ENCODE measurements at regions not wholly inside any gene's neighbourhood (a gene's known extent, or its start where the extent isn't known, plus 50 kb on each side); places are given as distances from the start of the nearest gene placed in this dataset.

GRCh38 chr11:25992294-25992693 lies 339.6 kb upstream of the ANO3 start:
- no peak for DNase-seq

- DNase-seq, result no peak
Observed at GRCh38 chr11:25993016-25993415, 338.9 kb upstream of the ANO3 start.

GRCh38 chr11:26011474-26011873 lies 320.5 kb upstream of the ANO3 start:
- DNase-seq, result no peak

GRCh38 chr11:26014456-26015115 lies 317.3 kb upstream of the ANO3 start:
- no peak for DNase-seq

- DNase-seq, result no peak
Observed at GRCh38 chr11:26017322-26017860, 314.5 kb upstream of the ANO3 start.

GRCh38 chr11:26017903-26018302 lies 314.0 kb upstream of the ANO3 start:
- DNase-seq, result no peak

- DNase-seq, result no peak
Observed at GRCh38 chr11:26018336-26018735, 313.6 kb upstream of the ANO3 start.

GRCh38 chr11:26019386-26019785 lies 312.5 kb upstream of the ANO3 start:
- no peak for DNase-seq

GRCh38 chr11:26021017-26021416 lies 310.9 kb upstream of the ANO3 start:
- DNase-seq, result no peak

GRCh38 chr11:26023057-26023456 lies 308.9 kb upstream of the ANO3 start:
- no peak for DNase-seq

- no peak for DNase-seq
Observed at GRCh38 chr11:26025676-26026075, 306.3 kb upstream of the ANO3 start.

- DNase-seq, result no peak
Observed at GRCh38 chr11:26026078-26026477, 305.9 kb upstream of the ANO3 start.

- no peak for DNase-seq
Observed at GRCh38 chr11:26027887-26028286, 304.0 kb upstream of the ANO3 start.

- no peak for DNase-seq
Observed at GRCh38 chr11:26028393-26028911, 303.5 kb upstream of the ANO3 start.

- no peak for DNase-seq
Observed at GRCh38 chr11:26030399-26030798, 301.5 kb upstream of the ANO3 start.

GRCh38 chr11:26032241-26032640 lies 299.7 kb upstream of the ANO3 start:
- DNase-seq, result no peak

- no peak for DNase-seq
Observed at GRCh38 chr11:26035696-26036095, 296.2 kb upstream of the ANO3 start.

GRCh38 chr11:26037716-26038115 lies 294.2 kb upstream of the ANO3 start:
- DNase-seq, result no peak

GRCh38 chr11:26040339-26040738 lies 291.6 kb upstream of the ANO3 start:
- DNase-seq, result no peak

GRCh38 chr11:26042113-26042512 lies 289.8 kb upstream of the ANO3 start:
- no peak for DNase-seq

GRCh38 chr11:26043665-26044064 lies 288.3 kb upstream of the ANO3 start:
- no peak for DNase-seq

GRCh38 chr11:26044389-26044788 lies 287.5 kb upstream of the ANO3 start:
- DNase-seq, result no peak

- no peak for DNase-seq
Observed at GRCh38 chr11:26045082-26045481, 286.8 kb upstream of the ANO3 start.

- no peak for DNase-seq
Observed at GRCh38 chr11:26048271-26048670, 283.7 kb upstream of the ANO3 start.

- DNase-seq, result no peak
Observed at GRCh38 chr11:26053966-26054365, 278.0 kb upstream of the ANO3 start.
